Hindlimb muscle (tissue), 1 donor: ENCODE measurements at regions not wholly inside any gene's neighbourhood (a gene's known extent, or its start where the extent isn't known, plus 50 kb on each side); places are given as distances from the start of the nearest gene placed in this dataset.
"Not testable (repeated sequence)": the region's sequence is repeated elsewhere in the genome, so short reads cannot be mapped to it uniquely, and the experiment has no call there.

Experiments
- DNase-seq: peaks from one replicate; pipeline ENCODE4 v3.0.0-alpha.2; 2013

DNA sequence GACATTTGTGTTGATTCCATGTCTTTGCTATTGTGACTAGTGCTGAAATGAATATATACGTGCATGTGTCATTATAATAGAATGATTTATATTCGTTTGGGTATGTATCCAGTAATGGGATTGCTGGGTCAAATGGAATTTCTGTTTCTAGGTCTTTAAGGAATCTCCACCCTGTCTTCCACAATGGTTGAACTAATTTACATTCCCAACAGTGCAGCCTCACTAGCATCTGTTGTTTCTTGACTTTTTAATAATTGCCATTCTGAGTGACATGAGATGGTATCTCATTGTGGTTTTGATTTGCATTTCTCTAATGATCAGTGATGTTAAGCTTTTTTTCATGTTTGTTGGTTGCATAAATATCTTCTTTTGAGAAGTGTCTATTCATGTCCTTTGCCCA lies 291.2 kb downstream of the FAT4 start:
- not testable (repeated sequence) for DNase-seq

DNA sequence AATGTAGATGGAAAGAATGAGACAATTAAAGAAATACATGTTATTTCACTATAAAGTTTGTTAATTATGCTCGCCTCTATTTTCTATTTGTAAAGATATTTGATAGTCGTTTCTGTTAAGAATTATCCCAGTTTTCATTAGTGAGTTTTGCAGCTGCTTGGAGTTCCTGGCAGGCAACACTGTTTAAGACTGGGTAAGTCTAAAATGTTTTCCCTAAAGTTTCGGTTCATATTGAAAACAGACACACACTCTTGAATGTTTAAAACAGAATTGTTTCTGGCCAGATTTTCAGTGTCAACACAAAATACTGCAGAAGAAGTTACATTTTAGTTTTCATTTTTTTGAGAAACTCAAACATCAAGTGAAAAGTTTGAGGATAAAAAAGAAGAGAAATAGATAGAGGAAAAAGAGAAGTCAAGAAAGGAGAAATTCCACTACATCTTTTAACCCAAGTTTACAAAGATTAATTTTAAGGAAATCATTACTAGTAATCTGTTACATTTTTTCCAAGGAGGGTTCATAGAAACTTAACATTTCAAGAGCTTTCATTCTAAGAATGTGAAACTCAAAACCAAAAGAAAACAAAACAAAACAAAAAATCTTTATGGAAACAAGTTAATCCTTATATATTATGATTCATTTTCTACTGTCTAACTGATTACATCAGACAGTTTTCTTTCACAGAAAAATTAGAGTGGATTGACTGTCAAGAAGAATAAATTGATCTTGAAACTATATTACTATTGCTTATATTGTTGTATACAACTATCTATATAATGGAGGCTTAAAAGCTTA lies 305.5 kb downstream of the FAT4 start:
- DNase-seq, result peak; percentile 79

DNA sequence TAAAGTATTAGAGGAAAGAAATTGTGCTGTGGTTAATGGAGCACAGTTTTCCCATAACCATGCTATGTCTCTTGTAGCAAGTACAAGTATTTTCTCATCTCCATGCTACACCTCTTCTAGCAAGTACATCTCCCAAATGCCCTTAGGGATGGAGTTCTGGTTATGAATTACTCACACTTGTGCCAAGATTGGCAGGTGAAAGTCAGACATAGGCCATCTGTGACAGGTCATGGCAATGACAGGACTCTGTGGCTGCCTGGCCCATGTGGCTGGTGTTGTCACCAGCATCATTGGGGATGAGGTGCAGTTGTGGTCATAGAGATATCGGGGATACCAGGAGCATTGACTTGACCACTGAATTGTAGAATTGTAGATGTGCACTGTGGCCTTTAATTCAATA lies 310.2 kb downstream of the FAT4 start:
- no peak for DNase-seq

DNA sequence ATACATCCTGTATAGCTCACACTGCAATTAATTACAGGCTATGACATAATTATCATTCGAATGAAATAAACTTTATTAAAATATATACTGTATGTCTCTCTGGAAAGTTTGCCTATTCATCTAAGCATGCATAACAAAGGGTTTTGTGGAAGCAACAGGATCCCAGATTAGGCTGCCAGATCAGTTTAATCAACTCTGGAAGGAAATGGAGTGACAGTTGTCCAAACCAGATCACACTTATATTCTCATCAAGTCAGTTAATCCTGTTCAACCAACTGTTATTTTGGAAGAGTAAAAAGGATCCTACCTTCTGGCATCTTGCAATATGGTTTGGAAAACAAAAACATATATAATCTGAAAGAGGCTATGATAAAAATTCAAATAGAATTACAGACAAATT lies 312.2 kb downstream of the FAT4 start:
- DNase-seq, result no peak

DNA sequence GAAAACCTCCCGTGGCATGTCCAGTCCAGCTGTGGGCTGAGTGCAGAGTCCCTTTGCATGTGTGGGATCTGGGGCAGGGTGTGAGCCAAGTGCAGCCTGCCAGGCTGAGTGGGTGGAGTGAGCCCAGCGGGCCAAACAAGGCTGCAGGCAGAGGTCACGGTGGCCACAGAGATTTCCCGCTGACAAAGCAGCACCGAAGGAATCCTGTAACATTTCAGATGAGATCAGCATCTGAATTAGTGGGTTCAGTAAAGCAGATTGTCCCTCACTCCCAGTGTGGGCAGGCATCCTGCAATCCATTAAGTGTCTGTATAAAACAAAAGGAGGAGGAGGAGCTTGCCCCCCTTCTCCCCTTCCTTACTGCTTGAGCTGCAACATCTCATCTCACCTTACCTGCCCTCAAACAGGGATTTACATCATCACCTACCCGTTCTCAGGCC lies 324.4 kb downstream of the FAT4 start:
- DNase-seq, result no peak

DNA sequence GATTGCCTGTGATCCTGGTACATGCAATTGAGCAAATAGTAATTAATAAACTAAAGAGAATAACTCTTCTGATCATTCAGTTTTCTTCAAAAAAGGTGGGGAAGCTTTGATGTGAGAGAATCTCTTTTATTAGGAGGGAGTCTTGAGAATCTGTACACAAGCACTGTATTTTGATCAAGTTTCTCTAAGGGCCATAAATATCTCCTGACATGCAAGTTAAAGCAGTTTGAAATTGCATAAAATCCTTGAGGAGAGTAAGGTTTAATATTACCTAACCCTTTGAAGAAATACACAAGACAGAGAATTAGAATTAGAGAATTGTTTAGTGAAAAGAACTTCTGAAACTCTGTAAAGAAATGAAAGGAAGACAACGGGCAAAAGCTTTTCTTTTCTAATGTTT lies 326.9 kb downstream of the FAT4 start:
- no peak for DNase-seq

DNA sequence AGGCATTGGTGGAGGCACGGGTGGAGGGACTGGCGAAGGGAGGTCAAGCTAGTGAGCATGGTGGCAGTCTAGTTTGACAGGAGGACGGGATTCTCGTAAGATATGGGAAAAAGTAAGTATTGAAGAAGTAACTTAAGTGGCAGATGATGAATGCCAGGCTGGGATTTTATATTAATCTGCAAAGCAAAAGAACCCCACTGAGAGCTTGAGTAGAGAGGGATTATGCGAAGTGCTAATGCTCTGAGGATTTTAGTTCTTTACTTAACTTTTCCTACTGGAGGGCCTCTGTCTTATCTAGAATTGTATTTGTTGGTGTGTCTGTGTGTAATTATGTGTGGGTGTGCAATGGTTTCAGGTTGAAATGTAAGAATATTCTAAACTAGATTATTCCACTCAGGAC lies 327.9 kb downstream of the FAT4 start:
- no peak for DNase-seq

DNA sequence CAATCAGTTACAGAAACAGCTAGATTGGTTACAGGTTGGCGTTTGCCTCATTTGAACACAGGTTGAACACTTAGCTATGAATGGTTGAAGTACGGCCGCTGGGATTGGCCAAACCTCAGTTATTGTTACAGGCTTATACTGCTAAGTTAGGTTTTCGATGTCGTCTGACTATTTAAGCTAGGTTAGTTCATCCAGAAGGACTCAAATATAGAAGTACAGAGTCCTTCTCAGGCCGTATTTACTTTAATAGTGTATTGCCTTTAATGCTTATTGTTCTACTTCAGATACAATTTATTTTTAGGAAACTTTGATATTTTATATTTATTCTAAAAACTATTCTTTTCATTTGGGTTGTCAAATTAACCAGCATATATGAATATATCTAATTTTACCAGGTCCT lies 334.7 kb downstream of the FAT4 start:
- no peak for DNase-seq

DNA sequence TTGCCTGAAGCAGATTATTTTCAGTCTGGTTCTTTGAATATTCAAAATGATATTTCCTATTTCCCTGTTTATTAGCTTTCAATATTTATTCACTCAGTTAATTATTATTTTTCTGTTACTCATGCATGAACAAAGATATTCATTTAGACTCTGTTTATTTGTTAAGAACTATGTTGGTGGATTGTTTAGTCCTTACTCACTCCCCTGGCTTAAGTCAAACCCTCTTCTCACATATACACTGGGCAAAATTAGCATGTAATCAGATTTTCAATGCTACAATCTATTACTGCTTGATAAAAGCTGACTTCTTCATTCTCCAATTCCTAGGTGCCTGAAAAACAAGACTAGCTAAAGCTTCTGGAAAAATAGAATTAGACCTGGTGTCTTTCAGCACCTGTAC lies 335.8 kb downstream of the FAT4 start:
- DNase-seq, result no peak

DNA sequence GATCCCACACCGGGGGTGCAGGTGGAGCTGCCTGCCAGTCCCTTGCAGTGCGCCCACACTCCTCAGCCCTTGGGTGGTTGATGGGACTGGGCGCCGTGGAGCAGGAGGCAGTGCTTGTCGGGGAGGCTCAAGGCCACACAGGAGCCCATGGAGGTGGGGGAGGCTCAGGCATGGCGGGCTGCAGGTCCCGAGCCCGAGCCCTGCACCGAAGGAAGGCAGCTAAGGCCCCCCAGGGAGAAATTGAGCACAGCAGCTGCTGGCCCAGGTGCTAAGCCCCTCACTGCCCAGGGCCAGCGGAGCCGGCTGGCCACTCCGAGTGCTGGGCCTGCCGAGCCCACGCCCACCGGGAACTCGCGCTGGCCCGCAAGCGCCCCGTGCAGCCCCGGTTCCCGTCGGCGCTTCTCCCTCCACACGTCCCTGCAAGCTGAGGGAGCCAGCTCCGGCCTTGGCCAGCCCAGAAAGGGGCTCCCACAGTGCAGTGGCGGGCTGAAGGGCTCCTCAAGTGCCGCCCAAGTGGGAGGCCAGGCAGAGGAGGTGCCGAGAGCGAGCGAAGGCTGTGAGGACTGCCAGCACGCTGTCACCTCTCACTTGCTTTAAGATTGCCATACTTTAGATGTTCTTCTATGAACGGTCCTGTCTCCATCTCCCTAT lies 337.1 kb downstream of the FAT4 start:
- DNase-seq, result not testable (repeated sequence)

DNA sequence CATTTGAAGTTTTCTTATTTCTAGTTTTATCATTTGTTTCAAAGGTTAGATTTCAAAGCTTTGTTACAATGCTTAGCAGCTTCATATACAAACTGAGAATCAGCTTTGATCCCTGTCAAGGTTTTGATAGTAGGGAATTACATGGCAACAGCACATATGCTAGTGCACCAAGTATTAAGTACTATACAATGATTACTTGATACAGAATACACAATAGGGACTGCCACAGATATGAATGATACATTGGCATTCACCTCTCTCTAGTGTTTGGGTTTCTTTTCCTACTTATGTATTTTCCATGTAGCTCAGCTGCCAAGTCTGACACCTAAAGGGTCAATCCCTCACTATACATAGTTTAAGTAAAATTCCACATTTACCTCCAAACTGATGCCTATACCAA lies 344.0 kb downstream of the FAT4 start:
- DNase-seq, result no peak

DNA sequence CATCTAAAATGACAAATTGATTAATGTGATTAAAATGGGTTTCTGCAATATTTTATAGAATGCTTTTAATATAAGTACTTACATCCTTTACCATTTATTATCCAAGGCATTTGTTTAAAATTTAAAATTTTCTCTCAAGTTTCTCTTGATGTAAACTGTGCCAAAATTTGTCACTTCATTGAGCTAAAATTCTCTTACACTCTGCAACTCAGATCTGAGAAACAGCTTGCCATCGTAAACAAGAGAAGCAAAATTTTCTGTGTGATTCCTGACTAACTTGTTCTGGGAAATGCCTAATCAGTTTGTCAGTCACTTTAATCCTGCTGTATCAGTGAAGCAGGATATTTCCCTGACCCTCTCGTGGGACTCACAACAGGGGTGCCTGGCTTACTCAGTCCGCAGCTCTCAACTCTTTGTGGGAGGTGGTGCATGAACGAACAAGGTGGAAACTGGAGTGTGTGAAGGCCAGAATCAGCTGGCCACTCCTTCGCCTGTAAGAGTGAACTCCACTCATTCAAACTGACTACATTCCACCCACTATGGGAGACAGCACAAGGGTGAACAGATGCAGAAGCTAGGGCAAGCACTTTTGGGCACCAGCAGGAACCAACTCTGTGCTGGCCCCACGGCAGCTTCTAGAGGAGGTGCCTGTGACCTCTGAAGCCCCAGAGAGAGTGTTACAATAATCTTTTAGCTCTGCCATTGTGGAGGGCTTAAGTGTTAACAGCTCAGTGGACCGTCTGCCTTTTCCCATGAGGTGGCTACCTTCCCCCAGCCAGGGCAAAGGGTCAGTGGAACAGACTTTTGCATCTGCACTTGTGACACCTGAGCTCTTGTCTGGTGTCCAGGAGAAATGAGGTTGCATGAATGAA lies 349.4 kb downstream of the FAT4 start:
- no peak for DNase-seq

DNA sequence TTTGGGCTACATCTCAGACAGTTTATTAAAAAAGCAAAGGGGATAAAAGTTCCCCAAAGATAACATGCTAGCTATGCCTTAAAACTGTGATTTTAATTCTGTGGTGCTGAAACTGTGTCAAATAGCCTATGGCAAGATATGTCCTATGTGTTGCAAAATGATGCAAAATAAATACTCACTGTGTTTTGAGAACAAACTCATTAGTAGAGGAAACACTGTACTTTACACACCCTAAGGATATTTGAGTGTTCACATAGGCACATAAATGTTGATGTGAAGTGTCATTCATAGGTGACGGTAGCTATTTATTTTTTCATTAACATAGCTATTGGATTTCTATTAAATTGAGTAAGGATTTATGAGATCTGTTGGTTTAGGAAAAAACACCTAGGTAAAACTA lies 351.9 kb downstream of the FAT4 start:
- no peak for DNase-seq

DNA sequence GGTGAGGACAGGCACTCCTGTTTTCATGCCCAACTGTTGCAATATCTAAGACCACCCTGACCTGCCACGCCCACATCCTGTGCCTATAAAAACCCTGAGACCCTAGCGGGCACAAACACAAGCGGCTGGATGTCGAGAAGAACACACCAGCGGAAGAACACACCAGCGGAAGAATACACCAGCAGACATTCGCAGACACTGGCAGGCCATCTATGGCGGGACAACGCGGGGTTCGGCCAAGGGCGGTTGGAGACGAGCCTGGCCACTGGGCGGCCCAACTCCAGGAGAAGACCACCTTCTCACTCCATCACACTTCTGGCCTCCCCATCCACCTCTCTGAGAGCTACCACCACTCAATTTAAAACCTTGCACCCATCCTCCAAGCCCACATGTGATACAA lies 361.4 kb downstream of the FAT4 start:
- no peak for DNase-seq

DNA sequence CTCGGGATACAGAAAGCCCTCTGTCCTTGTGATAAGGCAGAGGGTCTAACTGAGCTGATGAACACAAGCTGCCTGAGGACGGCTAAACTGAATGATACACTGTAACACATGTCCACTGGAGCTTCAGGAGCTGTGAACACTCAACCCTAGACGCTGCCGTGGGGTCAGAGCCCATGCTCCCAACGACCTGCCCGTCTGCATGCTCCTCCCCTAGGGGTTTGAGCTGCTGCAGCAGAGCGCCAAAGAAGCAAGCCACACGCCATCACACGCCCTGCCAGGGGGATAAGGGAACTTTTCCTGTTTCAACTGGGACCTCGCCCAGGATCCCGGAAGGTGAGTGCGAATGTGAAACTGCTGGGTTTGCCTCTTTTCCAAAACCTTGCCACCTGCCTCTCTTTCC lies 361.8 kb downstream of the FAT4 start:
- DNase-seq, result no peak

DNA sequence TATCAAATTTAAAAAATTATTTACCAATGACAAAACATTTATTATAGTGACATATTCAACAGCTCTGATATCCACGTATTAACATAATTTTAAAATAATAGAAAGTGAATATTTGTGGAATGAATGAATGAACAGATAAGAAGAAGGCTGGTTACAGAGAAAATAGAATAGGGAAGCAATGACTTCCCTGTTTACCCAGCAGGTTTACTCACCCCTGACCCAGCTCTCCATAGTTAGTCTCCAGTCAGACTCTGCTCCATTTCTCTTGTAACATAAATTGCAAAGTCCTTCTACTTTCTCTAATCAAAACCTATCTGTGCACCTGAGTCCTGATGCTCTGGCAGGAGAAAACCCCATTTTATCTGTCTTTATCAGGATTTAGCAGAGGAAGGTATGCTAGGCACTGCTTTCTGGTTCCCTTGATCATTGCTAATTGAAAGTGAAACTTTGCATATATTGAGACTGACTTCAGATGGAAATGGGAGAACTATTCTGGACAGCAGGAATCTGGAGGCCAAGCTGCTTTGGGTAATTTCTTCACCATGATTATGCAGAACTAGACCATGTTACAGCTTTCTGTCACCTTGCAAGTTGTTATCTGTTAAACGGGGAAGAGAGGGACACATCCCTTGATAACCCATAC lies 363.0 kb downstream of the FAT4 start:
- DNase-seq, result no peak

DNA sequence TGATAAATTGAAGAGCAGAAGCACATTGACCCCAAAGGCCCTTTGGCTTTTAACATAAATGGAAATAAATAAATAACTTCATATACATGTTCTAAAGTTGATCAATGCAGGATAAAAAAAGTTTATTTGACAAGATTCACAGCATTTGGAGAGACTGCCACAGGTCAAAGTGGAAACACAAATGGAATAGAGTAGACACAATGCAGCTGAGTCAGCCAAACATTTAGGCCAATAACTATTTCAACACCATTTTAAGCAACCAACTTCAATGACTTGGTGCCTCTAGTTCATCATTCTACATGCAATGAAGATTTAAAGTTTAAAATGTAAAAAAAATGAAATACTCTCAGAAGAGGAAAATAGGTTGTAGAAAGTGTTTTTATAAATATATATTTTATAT lies 365.2 kb downstream of the FAT4 start:
- no peak for DNase-seq

DNA sequence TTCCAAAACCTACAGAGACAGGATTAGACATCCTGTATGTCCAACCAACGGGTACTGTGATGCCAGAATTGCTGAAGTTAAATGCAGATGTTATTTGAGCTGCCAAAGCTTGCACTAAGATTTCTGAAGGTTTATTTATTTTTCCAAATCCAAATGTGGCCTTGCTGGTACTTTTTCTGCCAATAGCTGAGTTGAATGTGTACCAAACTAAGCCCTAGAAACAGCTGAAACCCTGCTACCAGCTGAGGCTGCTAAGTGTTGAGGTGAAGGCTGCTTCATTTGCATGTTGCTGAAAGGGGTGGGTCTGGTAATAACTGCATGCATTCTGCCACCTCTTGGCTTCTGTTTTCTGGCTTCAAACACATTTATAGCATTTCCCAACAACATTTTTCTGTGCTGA lies 366.5 kb downstream of the FAT4 start:
- DNase-seq, result peak; percentile 34

DNA sequence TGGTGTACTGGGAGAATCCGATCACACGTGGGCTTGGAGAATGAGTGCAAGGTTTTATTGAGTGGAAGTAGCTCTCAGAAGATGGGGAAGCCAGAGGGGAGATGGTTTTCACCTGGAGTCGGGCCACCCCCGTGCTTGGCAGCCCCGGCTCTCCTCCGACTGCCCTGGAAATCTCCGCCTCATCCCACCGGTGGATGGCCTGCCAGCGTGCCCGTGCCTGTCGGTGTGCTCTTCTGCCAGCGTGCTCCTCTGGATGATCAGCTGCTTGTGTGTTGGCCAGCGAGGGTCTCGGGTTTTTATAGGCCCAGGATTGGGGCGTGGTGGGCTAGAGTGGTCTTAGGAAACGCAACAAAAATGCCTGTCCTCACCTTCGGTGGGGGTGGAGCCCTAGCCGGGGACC lies 368.0 kb downstream of the FAT4 start:
- no peak for DNase-seq

DNA sequence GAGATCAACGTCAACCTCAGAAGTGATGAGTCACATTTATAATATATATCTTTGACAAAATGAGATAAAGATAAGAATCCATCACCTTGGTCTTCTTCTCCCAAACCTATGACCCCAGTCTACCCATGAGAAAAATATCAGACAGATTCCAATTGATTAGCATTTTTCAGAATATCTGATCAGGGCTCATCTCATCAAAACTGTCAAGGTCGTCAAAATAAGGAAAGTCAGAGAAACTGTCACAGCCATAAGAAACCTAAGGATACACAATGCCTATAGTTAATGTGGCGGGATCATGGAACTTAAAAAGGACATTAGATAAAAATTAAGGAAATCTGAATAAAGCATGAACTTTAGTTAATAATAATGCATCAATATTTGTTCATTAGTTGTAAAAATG lies 374.1 kb downstream of the FAT4 start:
- no peak for DNase-seq

DNA sequence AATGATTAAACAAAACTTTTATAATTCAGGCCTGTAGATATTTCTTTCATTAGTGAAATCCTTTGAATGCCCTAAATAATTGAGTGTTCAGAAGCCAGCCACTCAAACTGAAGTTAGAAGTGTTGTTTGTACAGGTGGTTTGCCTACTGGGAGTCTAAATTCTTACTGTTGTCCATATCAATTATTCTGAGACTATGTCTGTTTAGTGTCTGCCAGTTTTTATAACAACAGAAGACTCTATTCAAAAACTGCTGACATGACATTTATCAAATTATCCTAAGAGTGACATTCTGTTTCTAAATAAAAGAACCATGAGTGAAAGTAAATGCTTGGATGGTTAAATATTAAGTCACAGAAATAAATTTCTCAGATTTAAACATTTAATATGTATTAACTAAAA lies 375.1 kb downstream of the FAT4 start:
- no peak for DNase-seq

DNA sequence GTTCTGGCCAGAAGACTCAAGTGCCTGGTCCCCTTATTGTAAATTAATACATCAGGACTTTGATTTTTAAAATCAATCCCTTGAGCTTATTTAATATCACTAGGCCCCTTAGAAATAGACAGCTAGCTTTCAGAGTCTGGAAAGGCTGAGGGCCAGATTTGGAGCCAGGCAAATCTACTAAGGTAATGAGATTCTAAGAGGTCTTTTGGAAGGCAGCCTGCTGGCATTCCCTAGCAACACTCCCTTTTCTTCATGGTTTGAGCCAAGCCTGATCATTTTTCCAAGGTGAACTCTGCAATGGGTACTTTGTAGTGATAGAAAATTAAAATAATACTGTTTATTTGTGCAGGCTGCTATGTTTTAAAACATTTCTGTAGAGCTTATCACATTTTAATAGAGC lies 378.5 kb downstream of the FAT4 start:
- DNase-seq, result peak; percentile 26

DNA sequence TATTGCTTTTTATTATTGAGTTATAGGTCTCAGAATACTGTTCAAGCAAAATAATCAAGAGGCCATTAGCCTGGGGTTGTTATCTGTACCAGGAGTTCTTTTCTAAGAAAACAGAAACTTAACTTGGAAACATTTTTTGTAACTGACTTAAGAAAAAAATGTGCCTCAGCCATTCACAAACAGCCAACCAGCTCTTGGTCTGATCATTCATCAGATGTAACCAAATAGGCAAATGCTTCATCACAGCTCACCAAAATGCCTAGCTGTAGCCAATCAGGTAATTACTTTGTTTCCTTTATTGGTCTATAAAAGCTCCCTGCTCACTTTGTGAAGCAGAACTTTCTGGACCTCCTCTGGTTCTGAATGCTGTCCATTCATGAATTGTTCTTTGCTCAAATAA lies 387.7 kb downstream of the FAT4 start:
- DNase-seq, result no peak
